ENCODE measurements at regions not wholly inside any gene's neighbourhood (a gene's known extent, or its start where the extent isn't known, plus 50 kb on each side); places are given as distances from the start of the nearest gene placed in this dataset.
A peak's percentile ranks its signal among the peaks of the same experiment; 100 is the strongest.

- ChIA-PET POLR2A (no interaction called here), CTCF (no interaction called here)
Observed at GRCh38 chr19:30886222-30886621, 463.0 kb downstream of the TSHZ3 start.

GRCh38 chr19:30884146-30884812, 465.0 kb downstream of the TSHZ3 start:
- CTCF ChIA-PET: interaction anchor here (0.6 to 1.2 kb wide), 2 partner anchors 10 to 652 kb away, joined by 3 to 4 read pairs; no protein-coding TSS in a partner anchor
- 13% methylated on average over 11 of the region's 11 CpGs for WGBS (ENCODE audit: missing lambda C conversion rate)
- peak in 1 of 2 experiments; percentile 21; a peak in 2 of 6 replicates for ATAC-seq

More at GRCh38 chr19:30886222-30886621, 463.0 kb downstream of the TSHZ3 start:
- H3K9me3 ChIP-seq: 0 out of 3 replicates have a peak, but pooled peaks cover 7% of the 10 kb centered on the region
- no peak overlapping the region for H3K27ac ChIP-seq
- FAIRE-seq (no peak), DNase-seq (ENCODE audit: low read depth in 1 of 2, low spot score in 1 of 2) (no peak), ATAC-seq (no peak)
- no peak overlapping the region for H3K4me3 ChIP-seq
- TF ChIP-seq FOXS1 (CRISPR knock-in tag; IDR thresholded peaks at IDR 0.05) (no peak), POLR2AphosphoS2 (conservative IDR thresholded peaks at IDR 0.05; ENCODE audit: low read length) (no peak), CHD2 (IDR thresholded peaks at IDR 0.05; ENCODE audit: low read length, partially characterized antibody) (no peak), HOXB5 (CRISPR knock-in tag; IDR thresholded peaks at IDR 0.05) (no peak), RNF2 (IDR thresholded peaks at IDR 0.05; ENCODE audit: borderline replicate concordance, low read depth) (no peak), MYC (IDR thresholded peaks at IDR 0.05; ENCODE audit: borderline replicate concordance, low read length) (no peak), KDM1A (IDR thresholded peaks at IDR 0.05; ENCODE audit: low read depth) (no peak), CEBPB (IDR thresholded peaks at IDR 0.05) (no peak), ZNF302 (CRISPR knock-in tag; IDR thresholded peaks at IDR 0.05) (no peak), CBX8 (IDR thresholded peaks at IDR 0.05) (no peak), HEYL (CRISPR knock-in tag; IDR thresholded peaks at IDR 0.05) (no peak), PBX3 (IDR thresholded peaks at IDR 0.05) (no peak), ZC3H11A (IDR thresholded peaks at IDR 0.05) (no peak), HOXA7 (CRISPR knock-in tag; IDR thresholded peaks at IDR 0.05) (no peak), SMC3 (IDR thresholded peaks at IDR 0.05) (no peak)
- TF ChIP-seq, protein P1, sequence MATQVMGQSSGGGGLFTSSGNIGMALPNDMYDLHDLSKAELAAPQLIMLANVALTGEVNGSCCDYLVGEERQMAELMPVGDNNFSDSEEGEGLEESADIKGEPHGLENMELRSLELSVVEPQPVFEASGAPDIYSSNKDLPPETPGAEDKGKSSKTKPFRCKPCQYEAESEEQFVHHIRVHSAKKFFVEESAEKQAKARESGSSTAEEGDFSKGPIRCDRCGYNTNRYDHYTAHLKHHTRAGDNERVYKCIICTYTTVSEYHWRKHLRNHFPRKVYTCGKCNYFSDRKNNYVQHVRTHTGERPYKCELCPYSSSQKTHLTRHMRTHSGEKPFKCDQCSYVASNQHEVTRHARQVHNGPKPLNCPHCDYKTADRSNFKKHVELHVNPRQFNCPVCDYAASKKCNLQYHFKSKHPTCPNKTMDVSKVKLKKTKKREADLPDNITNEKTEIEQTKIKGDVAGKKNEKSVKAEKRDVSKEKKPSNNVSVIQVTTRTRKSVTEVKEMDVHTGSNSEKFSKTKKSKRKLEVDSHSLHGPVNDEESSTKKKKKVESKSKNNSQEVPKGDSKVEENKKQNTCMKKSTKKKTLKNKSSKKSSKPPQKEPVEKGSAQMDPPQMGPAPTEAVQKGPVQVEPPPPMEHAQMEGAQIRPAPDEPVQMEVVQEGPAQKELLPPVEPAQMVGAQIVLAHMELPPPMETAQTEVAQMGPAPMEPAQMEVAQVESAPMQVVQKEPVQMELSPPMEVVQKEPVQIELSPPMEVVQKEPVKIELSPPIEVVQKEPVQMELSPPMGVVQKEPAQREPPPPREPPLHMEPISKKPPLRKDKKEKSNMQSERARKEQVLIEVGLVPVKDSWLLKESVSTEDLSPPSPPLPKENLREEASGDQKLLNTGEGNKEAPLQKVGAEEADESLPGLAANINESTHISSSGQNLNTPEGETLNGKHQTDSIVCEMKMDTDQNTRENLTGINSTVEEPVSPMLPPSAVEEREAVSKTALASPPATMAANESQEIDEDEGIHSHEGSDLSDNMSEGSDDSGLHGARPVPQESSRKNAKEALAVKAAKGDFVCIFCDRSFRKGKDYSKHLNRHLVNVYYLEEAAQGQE (IDR thresholded peaks at IDR 0.05): no peak
- no peaks in the 10 kb centered on the region for H3K4me1 ChIP-seq
- 20% methylated on average over 7 of the region's 7 CpGs for WGBS (ENCODE audit: missing lambda C conversion rate)
- H3K4me2 ChIP-seq: no peak overlapping the region

More at GRCh38 chr19:30884146-30884812, 465.0 kb downstream of the TSHZ3 start:
- POLR2A ChIA-PET: no interaction called here
- Histone ChIP-seq H3K27ac (no peak overlapping the region), H3K9me3 (0 out of 3 replicates have a peak, but pooled peaks cover 7% of the 10 kb centered on the region), H3K4me2 (no peak overlapping the region), H3K4me1 (no peaks in the 10 kb centered on the region), H3K4me3 (no peak overlapping the region)
- TF ChIP-seq TP53 (CRISPR knock-in tag; IDR thresholded peaks at IDR 0.05) (no peak), NR3C1 (IDR thresholded peaks at IDR 0.05) (no peak), POLR2A (IDR thresholded peaks at IDR 0.05; ENCODE audit: low read length) (no peak), MAFK (IDR thresholded peaks at IDR 0.05; ENCODE audit: partially characterized antibody) (no peak), RCOR1 (IDR thresholded peaks at IDR 0.05; ENCODE audit: low read depth, low read length) (no peak), KDM1A (IDR thresholded peaks at IDR 0.05; ENCODE audit: low read depth) (no peak), EHMT2 (IDR thresholded peaks at IDR 0.05; ENCODE audit: low read depth) (no peak)
- TF ChIP-seq, protein P2, sequence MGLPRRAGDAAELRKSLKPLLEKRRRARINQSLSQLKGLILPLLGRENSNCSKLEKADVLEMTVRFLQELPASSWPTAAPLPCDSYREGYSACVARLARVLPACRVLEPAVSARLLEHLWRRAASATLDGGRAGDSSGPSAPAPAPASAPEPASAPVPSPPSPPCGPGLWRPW (IDR thresholded peaks at IDR 0.05): no peak
- TF ChIP-seq, protein P3, sequence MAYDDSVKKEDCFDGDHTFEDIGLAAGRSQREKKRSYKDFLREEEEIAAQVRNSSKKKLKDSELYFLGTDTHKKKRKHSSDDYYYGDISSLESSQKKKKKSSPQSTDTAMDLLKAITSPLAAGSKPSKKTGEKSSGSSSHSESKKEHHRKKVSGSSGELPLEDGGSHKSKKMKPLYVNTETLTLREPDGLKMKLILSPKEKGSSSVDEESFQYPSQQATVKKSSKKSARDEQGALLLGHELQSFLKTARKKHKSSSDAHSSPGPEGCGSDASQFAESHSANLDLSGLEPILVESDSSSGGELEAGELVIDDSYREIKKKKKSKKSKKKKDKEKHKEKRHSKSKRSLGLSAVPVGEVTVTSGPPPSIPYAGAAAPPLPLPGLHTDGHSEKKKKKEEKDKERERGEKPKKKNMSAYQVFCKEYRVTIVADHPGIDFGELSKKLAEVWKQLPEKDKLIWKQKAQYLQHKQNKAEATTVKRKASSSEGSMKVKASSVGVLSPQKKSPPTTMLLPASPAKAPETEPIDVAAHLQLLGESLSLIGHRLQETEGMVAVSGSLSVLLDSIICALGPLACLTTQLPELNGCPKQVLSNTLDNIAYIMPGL (CRISPR knock-in tag; IDR thresholded peaks at IDR 0.05; ENCODE audit: borderline replicate concordance): no peak
- FAIRE-seq (no peak), DNase-seq (ENCODE audit: low read depth in 1 of 2, low spot score in 1 of 2) (no peak)
